Body of pancreas (tissue), 4 donors: ENCODE measurements at regions not wholly inside any gene's neighbourhood (a gene's known extent, or its start where the extent isn't known, plus 50 kb on each side); places are given as distances from the start of the nearest gene placed in this dataset.

Experiments
- POLR2A ChIP-seq, 3 donors: fragments of 450-650 bp; IDR thresholded peaks; one replicate each; pipeline ENCODE4 v1.6.1; 2016; ENCODE audit warnings: antibody characterized with exemption in 3 of 3, mild to moderate bottlenecking in 2 of 3
- TF ChIP-seq, protein P1 (sequence below), 7 experiments: fragments of 450-650 bp in 4 of 7; fragments of 200-600 bp in 3 of 7; sonication (generic) in 3 of 7; IDR thresholded peaks; one replicate each; pipeline ENCODE4 v1.5.1; 2016 to 2019; ENCODE audit warnings: antibody characterized with exemption in 7 of 7

DNA sequence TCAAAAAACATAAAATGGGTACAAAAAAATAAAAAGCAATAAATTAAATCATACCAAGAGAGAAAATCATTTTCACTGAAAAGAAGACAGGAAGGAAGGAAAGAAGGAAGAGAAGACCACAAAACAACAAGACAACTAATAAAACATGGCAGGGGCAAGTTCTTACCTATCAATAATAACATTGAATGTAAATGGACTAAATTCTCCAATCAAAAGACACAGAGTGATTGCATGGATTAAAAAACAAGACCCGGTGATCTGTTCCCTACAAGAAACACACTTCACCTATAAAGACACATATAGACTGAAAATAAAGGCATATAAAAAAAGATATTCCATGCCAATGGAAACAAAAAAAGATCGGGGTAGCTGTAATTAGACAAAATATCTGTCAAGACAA is 82.6 kb upstream of the CERS6 start:
- TF ChIP-seq, protein P1, sequence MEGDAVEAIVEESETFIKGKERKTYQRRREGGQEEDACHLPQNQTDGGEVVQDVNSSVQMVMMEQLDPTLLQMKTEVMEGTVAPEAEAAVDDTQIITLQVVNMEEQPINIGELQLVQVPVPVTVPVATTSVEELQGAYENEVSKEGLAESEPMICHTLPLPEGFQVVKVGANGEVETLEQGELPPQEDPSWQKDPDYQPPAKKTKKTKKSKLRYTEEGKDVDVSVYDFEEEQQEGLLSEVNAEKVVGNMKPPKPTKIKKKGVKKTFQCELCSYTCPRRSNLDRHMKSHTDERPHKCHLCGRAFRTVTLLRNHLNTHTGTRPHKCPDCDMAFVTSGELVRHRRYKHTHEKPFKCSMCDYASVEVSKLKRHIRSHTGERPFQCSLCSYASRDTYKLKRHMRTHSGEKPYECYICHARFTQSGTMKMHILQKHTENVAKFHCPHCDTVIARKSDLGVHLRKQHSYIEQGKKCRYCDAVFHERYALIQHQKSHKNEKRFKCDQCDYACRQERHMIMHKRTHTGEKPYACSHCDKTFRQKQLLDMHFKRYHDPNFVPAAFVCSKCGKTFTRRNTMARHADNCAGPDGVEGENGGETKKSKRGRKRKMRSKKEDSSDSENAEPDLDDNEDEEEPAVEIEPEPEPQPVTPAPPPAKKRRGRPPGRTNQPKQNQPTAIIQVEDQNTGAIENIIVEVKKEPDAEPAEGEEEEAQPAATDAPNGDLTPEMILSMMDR (IDR thresholded peaks at IDR 0.05), result no peak
- no peak for TF ChIP-seq POLR2A (IDR thresholded peaks at IDR 0.05)
